SK-N-SH (cell line): ENCODE measurements at regions not wholly inside any gene's neighbourhood (a gene's known extent, or its start where the extent isn't known, plus 50 kb on each side); places are given as distances from the start of the nearest gene placed in this dataset.

Experiments
- CTCF ChIA-PET: fragments of 300-600, 350-600 bp; formaldehyde crosslinking; extraction: SDS; loops from one replicate; lab custom pipeline; 2021; lab: Yijun Ruan, JAX
- POLR2A ChIA-PET: fragments of 350-600 bp; sonication (Branson Sonifier 250); formaldehyde crosslinking; extraction: SDS; loops from one replicate; lab custom pipeline; 2020; ENCODE audit warnings: antibody characterized with exemption, inconsistent platforms; lab: Yijun Ruan, JAX
- DNase-seq: peaks from one replicate; pipeline ENCODE4 v3.0.0; 2012
- H2AFZ ChIP-seq: fragments of 200-600 bp; sonication (generic); 2 replicates; pipeline ENCODE4 v1.8.1; 2016; ENCODE audit warnings: antibody characterized with exemption, mild to moderate bottlenecking, low read depth
- H3F3A ChIP-seq: fragments of 200-600 bp; sonication (generic); replicated peaks from 2 replicates; pipeline ENCODE3; 2016; ENCODE audit warnings: antibody characterized with exemption, mild to moderate bottlenecking; ENCODE audit not compliant: insufficient read depth
- H3K27ac ChIP-seq, 2 experiments: fragments of 200-500 bp in 1 of 2; fragments of 200-600 bp in 1 of 2; sonication (Bioruptor generic) in 1 of 2; sonication (generic), shearing (Covaris generic) in 1 of 2; 2 replicates each; pipeline versions ENCODE4 v1.5.1 to v1.6.1; 2014 to 2016; ENCODE audit warnings: low read depth in 2 of 2, inconsistent platforms in 1 of 2, low read length in 1 of 2, mild to moderate bottlenecking in 1 of 2, mixed read lengths in 1 of 2
- H3K27me3 ChIP-seq: fragments of 200-600 bp; sonication (generic), shearing (Covaris generic); 2 replicates; pipeline ENCODE4 v1.6.1; 2016; ENCODE audit warnings: mixed run types; ENCODE audit not compliant: insufficient read depth
- H3K36me3 ChIP-seq, 2 experiments: fragments of 200-500 bp in 1 of 2; fragments of 200-600 bp in 1 of 2; sonication (Bioruptor generic) in 1 of 2; sonication (generic) in 1 of 2; replicated peaks in 1 of 2; 2 replicates each; pipeline versions ENCODE3 to v1.5.1; 2014 to 2016; ENCODE audit warnings: low read length in 1 of 2, mild to moderate bottlenecking in 1 of 2; ENCODE audit not compliant: insufficient read depth in 2 of 2, control insufficient read depth in 1 of 2
- H3K4me1 ChIP-seq, 2 experiments: fragments of 200-500 bp in 1 of 2; fragments of 200-600 bp in 1 of 2; sonication (Bioruptor generic) in 1 of 2; sonication (generic), shearing (Covaris generic) in 1 of 2; 2 replicates each; pipeline versions ENCODE4 v1.5.1 to v1.6.1; 2014 to 2016; ENCODE audit warnings: low read depth in 1 of 2, low read length in 1 of 2, mixed run types in 1 of 2; ENCODE audit not compliant: insufficient read depth in 2 of 2, control insufficient read depth in 1 of 2
- H3K4me2 ChIP-seq: fragments of 200-600 bp; sonication (generic), shearing (Covaris generic); 2 replicates; pipeline ENCODE4 v1.6.1; 2017; ENCODE audit warnings: mixed run types
- H3K4me3 ChIP-seq, 2 experiments: fragments of 200-500 bp in 1 of 2; fragments of 200-600 bp in 1 of 2; sonication (Bioruptor generic) in 1 of 2; sonication (generic), shearing (Covaris generic) in 1 of 2; 2 replicates each; pipeline versions ENCODE4 v1.5.1 to v1.8.1; 2014 to 2016; ENCODE audit warnings: low read depth in 2 of 2, inconsistent platforms in 1 of 2, low read length in 1 of 2, mild to moderate bottlenecking in 1 of 2, mixed read lengths in 1 of 2, moderate library complexity in 1 of 2
- H3K79me2 ChIP-seq: fragments of 200-600 bp; sonication (generic); 2 replicates; pipeline ENCODE4 v1.8.1; 2017; ENCODE audit warnings: mild to moderate bottlenecking; ENCODE audit not compliant: insufficient read depth
- H3K9ac ChIP-seq: fragments of 200-600 bp; sonication (generic); 2 replicates; pipeline ENCODE4 v1.6.1; 2017; ENCODE audit warnings: mixed run types
- H3K9me2 ChIP-seq: fragments of 200-600 bp; sonication (generic); 2 replicates; pipeline ENCODE4 v1.6.1; 2017; ENCODE audit warnings: mixed run types
- H3K9me3 ChIP-seq: fragments of 200-600 bp; sonication (generic); 2 replicates; pipeline ENCODE4 v1.6.1; 2017; ENCODE audit warnings: mixed run types, mild to moderate bottlenecking, moderate library complexity
- H4K20me1 ChIP-seq: fragments of 200-600 bp; sonication (generic); 2 replicates; pipeline ENCODE4 v1.6.1; 2017; ENCODE audit warnings: mild to moderate bottlenecking, mixed run types; ENCODE audit not compliant: insufficient read depth
- CHD2 ChIP-seq: fragments of 150-350 bp; IDR thresholded peaks from 2 replicates; pipeline ENCODE4 v1.6.1; 2018; ENCODE audit warnings: low read length; ENCODE audit not compliant: partially characterized antibody
- ELF1 ChIP-seq: IDR thresholded peaks from 2 replicates; pipeline ENCODE4 v1.4.0; 2012
- EP300 ChIP-seq, 2 experiments: IDR thresholded peaks; 2 replicates each; pipeline versions ENCODE4 v1.4.0 to v1.6.1; 2012; ENCODE audit warnings: borderline replicate concordance in 1 of 2, low read depth in 1 of 2, low read length in 1 of 2
- EZH2phosphoT487 ChIP-seq: fragments of 200-600 bp; sonication (generic); IDR thresholded peaks from 2 replicates; pipeline ENCODE4 v1.6.1; 2017; ENCODE audit warnings: low read depth, mixed run types, mild to moderate bottlenecking, antibody characterized with exemption, moderate library complexity, borderline replicate concordance
- FOSL2 ChIP-seq: IDR thresholded peaks from 2 replicates; pipeline ENCODE4 v1.4.0; 2012; ENCODE audit warnings: low read depth, mild to moderate bottlenecking, moderate library complexity, borderline replicate concordance
- FOXJ3 ChIP-seq: sonication (generic); formaldehyde crosslinking; IDR thresholded peaks from 2 replicates; pipeline ENCODE4 v1.5.1; 2020; ENCODE audit warnings: mild to moderate bottlenecking, missing genetic modification reagents
- FOXM1 ChIP-seq: IDR thresholded peaks from 2 replicates; pipeline ENCODE4 v1.4.0; 2012; ENCODE audit warnings: low read depth, mild to moderate bottlenecking
- GATA2 ChIP-seq: sonication (generic); formaldehyde crosslinking; IDR thresholded peaks from 2 replicates; pipeline ENCODE4 v1.5.0; 2020; ENCODE audit warnings: mild to moderate bottlenecking, missing genetic modification reagents
- IRF3 ChIP-seq: fragments of 150-350 bp; IDR thresholded peaks from 2 replicates; pipeline ENCODE4 v1.6.1; 2016; ENCODE audit warnings: mild to moderate bottlenecking, low read depth, low read length
- MEF2A ChIP-seq: IDR thresholded peaks from 2 replicates; pipeline ENCODE4 v1.4.0; 2012; ENCODE audit warnings: low read depth, borderline replicate concordance
- MXI1 ChIP-seq: IDR thresholded peaks from 2 replicates; pipeline ENCODE4 v1.6.1; 2012; ENCODE audit warnings: mild to moderate bottlenecking, low read depth, low read length, improper control_type of control experiment
- NRF1 ChIP-seq: IDR thresholded peaks from 2 replicates; pipeline ENCODE4 v1.6.1; 2012; ENCODE audit warnings: low read depth, mild to moderate bottlenecking, low read length
- POLR2AphosphoS5 ChIP-seq: IDR thresholded peaks from 2 replicates; pipeline ENCODE4 v1.6.1; 2012; ENCODE audit warnings: low read depth, low read length
- RCOR1 ChIP-seq: fragments of 150-350 bp; IDR thresholded peaks from 2 replicates; pipeline ENCODE4 v1.6.1; 2017; ENCODE audit warnings: antibody characterized with exemption, low read length
- RFX5 ChIP-seq: IDR thresholded peaks from 2 replicates; pipeline ENCODE4 v1.6.1; 2012; ENCODE audit warnings: mild to moderate bottlenecking, improper control_type of control experiment, low read length
- SIN3A ChIP-seq: IDR thresholded peaks from 2 replicates; pipeline ENCODE4 v1.6.1; 2012; ENCODE audit warnings: low read depth, mild to moderate bottlenecking, low read length, moderate library complexity, borderline replicate concordance
- SMC3 ChIP-seq: IDR thresholded peaks from 2 replicates; pipeline ENCODE4 v1.6.1; 2012; ENCODE audit warnings: low read depth, low read length, improper control_type of control experiment
- TEAD4 ChIP-seq: IDR thresholded peaks from 2 replicates; pipeline ENCODE4 v1.4.0; 2012; ENCODE audit warnings: mild to moderate bottlenecking, borderline replicate concordance; ENCODE audit not compliant: insufficient read depth
- ZBTB33 ChIP-seq: IDR thresholded peaks from 2 replicates; pipeline ENCODE4 v1.4.0; 2012; ENCODE audit warnings: low read depth, borderline replicate concordance
- WGBS: methylation state at CpG from one replicate; pipeline ENCODE4 v1.1.6; 2017; ENCODE audit warnings: low lambda C conversion rate; 5-methylcytosine and 5-hydroxymethylcytosine counted together
- TF ChIP-seq, protein P1 (sequence below): IDR thresholded peaks from 2 replicates; pipeline ENCODE4 v1.4.0; 2012; ENCODE audit warnings: low read depth
- TF ChIP-seq, protein P2 (sequence below): IDR thresholded peaks from 2 replicates; pipeline ENCODE4; 2012
- TF ChIP-seq, protein P3 (sequence below): IDR thresholded peaks from 2 replicates; pipeline ENCODE4 v1.4.0; 2012; ENCODE audit warnings: low read depth, borderline replicate concordance
- TF ChIP-seq, protein P4 (sequence below): fragments of 150-350 bp; IDR thresholded peaks from 2 replicates; pipeline ENCODE4 v1.6.1; 2017; ENCODE audit warnings: antibody characterized with exemption, low read length, low read depth, borderline replicate concordance

DNA sequence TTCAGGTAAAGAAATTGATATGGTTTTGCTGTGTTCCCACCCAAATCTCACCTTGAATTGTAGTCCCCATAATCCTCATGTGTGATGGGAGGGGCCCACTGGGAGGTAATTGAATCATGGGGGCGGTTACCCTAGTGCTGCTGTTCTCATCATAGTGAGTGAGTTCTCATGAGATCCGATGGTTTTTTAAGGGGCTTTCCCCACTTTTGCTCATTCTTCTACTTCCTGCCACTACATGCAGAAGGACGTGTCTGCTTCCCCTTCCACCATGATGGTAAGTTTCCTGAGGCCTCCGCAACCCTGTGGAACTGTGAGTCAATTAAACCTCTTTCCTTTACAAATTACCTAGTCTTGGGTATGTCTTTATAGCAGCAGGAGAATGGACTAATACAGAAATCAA, 69.3 kb downstream of the MIS18A start:
- H3K9ac ChIP-seq: no peak overlapping the region
- H3K9me3 ChIP-seq: no peaks in the 10 kb centered on the region
- DNase-seq: no peak
- no peaks in the 10 kb centered on the region for H3F3A ChIP-seq
- H2AFZ ChIP-seq: no peak overlapping the region
- H3K4me1 ChIP-seq: peaks cover 0 to 26% of the 10 kb centered on the region in 2 experiments; a peak in 2 of 4 replicates
- no peak overlapping the region for H3K4me3 ChIP-seq
- H3K27me3 ChIP-seq: no peaks in the 10 kb centered on the region
- H3K27ac ChIP-seq: no peak overlapping the region
- no peaks in the 10 kb centered on the region for H3K36me3 ChIP-seq
- 56% methylated on average over 4 of the region's 4 CpGs for WGBS
- POLR2A ChIA-PET: no interaction called here
- TF ChIP-seq, protein P1, sequence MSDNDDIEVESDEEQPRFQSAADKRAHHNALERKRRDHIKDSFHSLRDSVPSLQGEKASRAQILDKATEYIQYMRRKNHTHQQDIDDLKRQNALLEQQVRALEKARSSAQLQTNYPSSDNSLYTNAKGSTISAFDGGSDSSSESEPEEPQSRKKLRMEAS: no peak
- TF ChIP-seq, protein P2, sequence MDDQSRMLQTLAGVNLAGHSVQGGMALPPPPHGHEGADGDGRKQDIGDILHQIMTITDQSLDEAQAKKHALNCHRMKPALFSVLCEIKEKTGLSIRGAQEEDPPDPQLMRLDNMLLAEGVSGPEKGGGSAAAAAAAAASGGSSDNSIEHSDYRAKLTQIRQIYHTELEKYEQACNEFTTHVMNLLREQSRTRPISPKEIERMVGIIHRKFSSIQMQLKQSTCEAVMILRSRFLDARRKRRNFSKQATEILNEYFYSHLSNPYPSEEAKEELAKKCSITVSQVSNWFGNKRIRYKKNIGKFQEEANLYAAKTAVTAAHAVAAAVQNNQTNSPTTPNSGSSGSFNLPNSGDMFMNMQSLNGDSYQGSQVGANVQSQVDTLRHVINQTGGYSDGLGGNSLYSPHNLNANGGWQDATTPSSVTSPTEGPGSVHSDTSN: no peak
- TF ChIP-seq MXI1 (no peak), EP300 (IDR thresholded peaks at IDR 0.05; ENCODE audit: borderline replicate concordance in 1 of 2, low read depth in 1 of 2, low read length in 1 of 2) (no peak), ELF1 (no peak), CHD2 (no peak)
- CTCF ChIA-PET: no interaction called here
- H3K4me2 ChIP-seq: no peak overlapping the region
- H4K20me1 ChIP-seq: no peaks in the 10 kb centered on the region
- H3K79me2 ChIP-seq: no peaks in the 10 kb centered on the region
- no peaks in the 10 kb centered on the region for H3K9me2 ChIP-seq

- no peak overlapping the region for H3K9ac ChIP-seq
- H2AFZ ChIP-seq: no peak overlapping the region
- H3K4me1 ChIP-seq: peaks cover 0 to 25% of the 10 kb centered on the region in 2 experiments; a peak in 2 of 4 replicates
- H3K79me2 ChIP-seq: no peaks in the 10 kb centered on the region
- ChIA-PET CTCF (interaction anchor here (1.3 to 3.9 kb wide), 4 partner anchors 11 to 341 kb away, joined by 3 to 18 read pairs (median 4); no protein-coding TSS in a partner anchor), POLR2A (no interaction called here)
- peak overlapping the region in 1 of 2 experiments; percentile 92; a peak in 2 of 4 replicates for H3K27ac ChIP-seq
- H4K20me1 ChIP-seq: no peaks in the 10 kb centered on the region
- H3K27me3 ChIP-seq: no peaks in the 10 kb centered on the region
- H3K4me3 ChIP-seq: no peak overlapping the region
- no peak overlapping the region for H3K4me2 ChIP-seq
- 29% methylated on average over 2 of the region's 2 CpGs for WGBS
- H3K9me2 ChIP-seq: no peaks in the 10 kb centered on the region
- H3F3A ChIP-seq: no peaks in the 10 kb centered on the region
- no peaks in the 10 kb centered on the region for H3K9me3 ChIP-seq
- H3K36me3 ChIP-seq: no peaks in the 10 kb centered on the region
- peak; percentile 76 for DNase-seq
- no peak for TF ChIP-seq RFX5
- no peak; the same call in 1 of the 2 replicates for TF ChIP-seq MXI1
- no peak for TF ChIP-seq TEAD4
- no peak for TF ChIP-seq FOXJ3 (CRISPR knock-in tag)
- TF ChIP-seq, protein P3, sequence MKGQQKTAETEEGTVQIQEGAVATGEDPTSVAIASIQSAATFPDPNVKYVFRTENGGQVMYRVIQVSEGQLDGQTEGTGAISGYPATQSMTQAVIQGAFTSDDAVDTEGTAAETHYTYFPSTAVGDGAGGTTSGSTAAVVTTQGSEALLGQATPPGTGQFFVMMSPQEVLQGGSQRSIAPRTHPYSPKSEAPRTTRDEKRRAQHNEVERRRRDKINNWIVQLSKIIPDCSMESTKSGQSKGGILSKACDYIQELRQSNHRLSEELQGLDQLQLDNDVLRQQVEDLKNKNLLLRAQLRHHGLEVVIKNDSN: no peak
- TF ChIP-seq, protein P4, sequence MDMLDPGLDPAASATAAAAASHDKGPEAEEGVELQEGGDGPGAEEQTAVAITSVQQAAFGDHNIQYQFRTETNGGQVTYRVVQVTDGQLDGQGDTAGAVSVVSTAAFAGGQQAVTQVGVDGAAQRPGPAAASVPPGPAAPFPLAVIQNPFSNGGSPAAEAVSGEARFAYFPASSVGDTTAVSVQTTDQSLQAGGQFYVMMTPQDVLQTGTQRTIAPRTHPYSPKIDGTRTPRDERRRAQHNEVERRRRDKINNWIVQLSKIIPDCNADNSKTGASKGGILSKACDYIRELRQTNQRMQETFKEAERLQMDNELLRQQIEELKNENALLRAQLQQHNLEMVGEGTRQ: no peak
- TF ChIP-seq NRF1: no peak
- no peak for TF ChIP-seq ZBTB33
- no peak for TF ChIP-seq FOSL2
- TF ChIP-seq GATA2 (CRISPR knock-in tag): peak; percentile 73; the same call in 1 of the 2 replicates
- no peak for TF ChIP-seq SMC3
- TF ChIP-seq POLR2AphosphoS5: no peak
- TF ChIP-seq MEF2A: no peak
- no peak for TF ChIP-seq FOXM1
- TF ChIP-seq RCOR1: peak; percentile 76; the same call in 1 of the 2 replicates
- no peak for TF ChIP-seq EZH2phosphoT487
- peak in 1 of 2 experiments; percentile 71; a peak in 2 of 4 replicates for TF ChIP-seq EP300 (IDR thresholded peaks at IDR 0.05; ENCODE audit: borderline replicate concordance in 1 of 2, low read depth in 1 of 2, low read length in 1 of 2)
- no peak for TF ChIP-seq SIN3A
- no peak for TF ChIP-seq IRF3
Measured at GRCh38 chr21:32207406-32207716, 71.5 kb downstream of the MIS18A start.
